ENCODE measurements at regions not wholly inside any gene's neighbourhood (a gene's known extent, or its start where the extent isn't known, plus 50 kb on each side); places are given as distances from the start of the nearest gene placed in this dataset.

DNA sequence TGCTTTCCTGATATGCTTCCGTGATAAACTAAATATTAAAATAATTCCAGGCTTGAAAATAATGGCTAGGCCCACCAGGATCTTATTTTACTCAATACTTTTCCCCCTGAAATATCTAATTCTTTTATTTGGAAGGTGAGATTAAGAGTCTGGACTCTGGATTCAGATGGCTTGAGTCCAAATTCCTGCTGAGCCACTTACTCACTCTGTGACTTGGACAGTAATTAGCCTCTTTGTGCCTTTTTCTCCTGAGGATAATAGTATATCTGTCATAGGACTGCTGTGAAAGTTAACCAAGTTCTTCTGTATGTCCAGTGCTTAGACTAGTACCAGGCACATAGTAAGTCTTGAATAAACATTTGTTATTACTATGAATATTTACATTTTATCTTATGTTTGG is 127.3 kb upstream of the ERBB4 start:
- TF ChIP-seq, protein P1, sequence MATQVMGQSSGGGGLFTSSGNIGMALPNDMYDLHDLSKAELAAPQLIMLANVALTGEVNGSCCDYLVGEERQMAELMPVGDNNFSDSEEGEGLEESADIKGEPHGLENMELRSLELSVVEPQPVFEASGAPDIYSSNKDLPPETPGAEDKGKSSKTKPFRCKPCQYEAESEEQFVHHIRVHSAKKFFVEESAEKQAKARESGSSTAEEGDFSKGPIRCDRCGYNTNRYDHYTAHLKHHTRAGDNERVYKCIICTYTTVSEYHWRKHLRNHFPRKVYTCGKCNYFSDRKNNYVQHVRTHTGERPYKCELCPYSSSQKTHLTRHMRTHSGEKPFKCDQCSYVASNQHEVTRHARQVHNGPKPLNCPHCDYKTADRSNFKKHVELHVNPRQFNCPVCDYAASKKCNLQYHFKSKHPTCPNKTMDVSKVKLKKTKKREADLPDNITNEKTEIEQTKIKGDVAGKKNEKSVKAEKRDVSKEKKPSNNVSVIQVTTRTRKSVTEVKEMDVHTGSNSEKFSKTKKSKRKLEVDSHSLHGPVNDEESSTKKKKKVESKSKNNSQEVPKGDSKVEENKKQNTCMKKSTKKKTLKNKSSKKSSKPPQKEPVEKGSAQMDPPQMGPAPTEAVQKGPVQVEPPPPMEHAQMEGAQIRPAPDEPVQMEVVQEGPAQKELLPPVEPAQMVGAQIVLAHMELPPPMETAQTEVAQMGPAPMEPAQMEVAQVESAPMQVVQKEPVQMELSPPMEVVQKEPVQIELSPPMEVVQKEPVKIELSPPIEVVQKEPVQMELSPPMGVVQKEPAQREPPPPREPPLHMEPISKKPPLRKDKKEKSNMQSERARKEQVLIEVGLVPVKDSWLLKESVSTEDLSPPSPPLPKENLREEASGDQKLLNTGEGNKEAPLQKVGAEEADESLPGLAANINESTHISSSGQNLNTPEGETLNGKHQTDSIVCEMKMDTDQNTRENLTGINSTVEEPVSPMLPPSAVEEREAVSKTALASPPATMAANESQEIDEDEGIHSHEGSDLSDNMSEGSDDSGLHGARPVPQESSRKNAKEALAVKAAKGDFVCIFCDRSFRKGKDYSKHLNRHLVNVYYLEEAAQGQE (IDR thresholded peaks at IDR 0.05; ENCODE audit: unreplicated experiment): no peak
- no peak for TF ChIP-seq EZH2 (IDR thresholded peaks at IDR 0.05; ENCODE audit: low read depth, unreplicated experiment)
- TF ChIP-seq, protein P2, sequence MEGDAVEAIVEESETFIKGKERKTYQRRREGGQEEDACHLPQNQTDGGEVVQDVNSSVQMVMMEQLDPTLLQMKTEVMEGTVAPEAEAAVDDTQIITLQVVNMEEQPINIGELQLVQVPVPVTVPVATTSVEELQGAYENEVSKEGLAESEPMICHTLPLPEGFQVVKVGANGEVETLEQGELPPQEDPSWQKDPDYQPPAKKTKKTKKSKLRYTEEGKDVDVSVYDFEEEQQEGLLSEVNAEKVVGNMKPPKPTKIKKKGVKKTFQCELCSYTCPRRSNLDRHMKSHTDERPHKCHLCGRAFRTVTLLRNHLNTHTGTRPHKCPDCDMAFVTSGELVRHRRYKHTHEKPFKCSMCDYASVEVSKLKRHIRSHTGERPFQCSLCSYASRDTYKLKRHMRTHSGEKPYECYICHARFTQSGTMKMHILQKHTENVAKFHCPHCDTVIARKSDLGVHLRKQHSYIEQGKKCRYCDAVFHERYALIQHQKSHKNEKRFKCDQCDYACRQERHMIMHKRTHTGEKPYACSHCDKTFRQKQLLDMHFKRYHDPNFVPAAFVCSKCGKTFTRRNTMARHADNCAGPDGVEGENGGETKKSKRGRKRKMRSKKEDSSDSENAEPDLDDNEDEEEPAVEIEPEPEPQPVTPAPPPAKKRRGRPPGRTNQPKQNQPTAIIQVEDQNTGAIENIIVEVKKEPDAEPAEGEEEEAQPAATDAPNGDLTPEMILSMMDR (conservative IDR thresholded peaks at IDR 0.05; ENCODE audit: low read depth in 2 of 2): no peak
- TF ChIP-seq POLR2AphosphoS5 (IDR thresholded peaks at IDR 0.05; ENCODE audit: low read depth): no peak
- no peak for TF ChIP-seq EZH2phosphoT487 (IDR thresholded peaks at IDR 0.05; ENCODE audit: unreplicated experiment)
- TF ChIP-seq, protein P3, sequence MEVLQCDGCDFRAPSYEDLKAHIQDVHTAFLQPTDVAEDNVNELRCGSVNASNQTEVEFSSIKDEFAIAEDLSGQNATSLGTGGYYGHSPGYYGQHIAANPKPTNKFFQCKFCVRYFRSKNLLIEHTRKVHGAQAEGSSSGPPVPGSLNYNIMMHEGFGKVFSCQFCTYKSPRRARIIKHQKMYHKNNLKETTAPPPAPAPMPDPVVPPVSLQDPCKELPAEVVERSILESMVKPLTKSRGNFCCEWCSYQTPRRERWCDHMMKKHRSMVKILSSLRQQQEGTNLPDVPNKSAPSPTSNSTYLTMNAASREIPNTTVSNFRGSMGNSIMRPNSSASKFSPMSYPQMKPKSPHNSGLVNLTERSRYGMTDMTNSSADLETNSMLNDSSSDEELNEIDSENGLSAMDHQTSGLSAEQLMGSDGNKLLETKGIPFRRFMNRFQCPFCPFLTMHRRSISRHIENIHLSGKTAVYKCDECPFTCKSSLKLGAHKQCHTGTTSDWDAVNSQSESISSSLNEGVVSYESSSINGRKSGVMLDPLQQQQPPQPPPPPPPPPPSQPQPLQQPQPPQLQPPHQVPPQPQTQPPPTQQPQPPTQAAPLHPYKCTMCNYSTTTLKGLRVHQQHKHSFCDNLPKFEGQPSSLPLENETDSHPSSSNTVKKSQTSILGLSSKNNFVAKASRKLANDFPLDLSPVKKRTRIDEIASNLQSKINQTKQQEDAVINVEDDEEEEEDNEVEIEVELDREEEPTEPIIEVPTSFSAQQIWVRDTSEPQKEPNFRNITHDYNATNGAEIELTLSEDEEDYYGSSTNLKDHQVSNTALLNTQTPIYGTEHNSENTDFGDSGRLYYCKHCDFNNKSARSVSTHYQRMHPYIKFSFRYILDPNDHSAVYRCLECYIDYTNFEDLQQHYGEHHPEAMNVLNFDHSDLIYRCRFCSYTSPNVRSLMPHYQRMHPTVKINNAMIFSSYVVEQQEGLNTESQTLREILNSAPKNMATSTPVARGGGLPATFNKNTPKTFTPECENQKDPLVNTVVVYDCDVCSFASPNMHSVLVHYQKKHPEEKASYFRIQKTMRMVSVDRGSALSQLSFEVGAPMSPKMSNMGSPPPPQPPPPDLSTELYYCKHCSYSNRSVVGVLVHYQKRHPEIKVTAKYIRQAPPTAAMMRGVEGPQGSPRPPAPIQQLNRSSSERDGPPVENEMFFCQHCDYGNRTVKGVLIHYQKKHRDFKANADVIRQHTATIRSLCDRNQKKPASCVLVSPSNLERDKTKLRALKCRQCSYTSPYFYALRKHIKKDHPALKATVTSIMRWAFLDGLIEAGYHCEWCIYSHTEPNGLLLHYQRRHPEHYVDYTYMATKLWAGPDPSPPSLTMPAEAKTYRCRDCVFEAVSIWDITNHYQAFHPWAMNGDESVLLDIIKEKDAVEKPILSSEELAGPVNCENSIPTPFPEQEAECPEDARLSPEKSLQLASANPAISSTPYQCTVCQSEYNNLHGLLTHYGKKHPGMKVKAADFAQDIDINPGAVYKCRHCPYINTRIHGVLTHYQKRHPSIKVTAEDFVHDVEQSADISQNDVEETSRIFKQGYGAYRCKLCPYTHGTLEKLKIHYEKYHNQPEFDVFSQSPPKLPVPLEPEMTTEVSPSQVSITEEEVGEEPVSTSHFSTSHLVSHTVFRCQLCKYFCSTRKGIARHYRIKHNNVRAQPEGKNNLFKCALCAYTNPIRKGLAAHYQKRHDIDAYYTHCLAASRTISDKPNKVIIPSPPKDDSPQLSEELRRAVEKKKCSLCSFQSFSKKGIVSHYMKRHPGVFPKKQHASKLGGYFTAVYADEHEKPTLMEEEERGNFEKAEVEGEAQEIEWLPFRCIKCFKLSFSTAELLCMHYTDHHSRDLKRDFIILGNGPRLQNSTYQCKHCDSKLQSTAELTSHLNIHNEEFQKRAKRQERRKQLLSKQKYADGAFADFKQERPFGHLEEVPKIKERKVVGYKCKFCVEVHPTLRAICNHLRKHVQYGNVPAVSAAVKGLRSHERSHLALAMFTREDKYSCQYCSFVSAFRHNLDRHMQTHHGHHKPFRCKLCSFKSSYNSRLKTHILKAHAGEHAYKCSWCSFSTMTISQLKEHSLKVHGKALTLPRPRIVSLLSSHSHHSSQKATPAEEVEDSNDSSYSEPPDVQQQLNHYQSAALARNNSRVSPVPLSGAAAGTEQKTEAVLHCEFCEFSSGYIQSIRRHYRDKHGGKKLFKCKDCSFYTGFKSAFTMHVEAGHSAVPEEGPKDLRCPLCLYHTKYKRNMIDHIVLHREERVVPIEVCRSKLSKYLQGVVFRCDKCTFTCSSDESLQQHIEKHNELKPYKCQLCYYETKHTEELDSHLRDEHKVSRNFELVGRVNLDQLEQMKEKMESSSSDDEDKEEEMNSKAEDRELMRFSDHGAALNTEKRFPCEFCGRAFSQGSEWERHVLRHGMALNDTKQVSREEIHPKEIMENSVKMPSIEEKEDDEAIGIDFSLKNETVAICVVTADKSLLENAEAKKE (CRISPR knock-in tag; IDR thresholded peaks at IDR 0.05): no peak
- no peak for TF ChIP-seq CREB1 (CRISPR knock-in tag; IDR thresholded peaks at IDR 0.05; ENCODE audit: low read depth)
- TF ChIP-seq JUNB (IDR thresholded peaks at IDR 0.05; ENCODE audit: unreplicated experiment): no peak

Data from GM23338 (cell line).